NCI-H2029 treated with DMSO at 0.1 percent for 48 hours (cell line): ENCODE measurements at regions not wholly inside any gene's neighbourhood (a gene's known extent, or its start where the extent isn't known, plus 50 kb on each side); places are given as distances from the start of the nearest gene placed in this dataset.

ENCODE experiments used
- DNase-seq: peaks from one replicate; lab custom pipeline; 2025; lab: John Stamatoyannopoulos, UW

- no peak for DNase-seq
Measured at GRCh38 chr11:92276773-92277172, 52.2 kb downstream of the FAT3 start.

GRCh38 chr11:92277871-92278270 lies 53.3 kb downstream of the FAT3 start:
- DNase-seq: no peak

DNA sequence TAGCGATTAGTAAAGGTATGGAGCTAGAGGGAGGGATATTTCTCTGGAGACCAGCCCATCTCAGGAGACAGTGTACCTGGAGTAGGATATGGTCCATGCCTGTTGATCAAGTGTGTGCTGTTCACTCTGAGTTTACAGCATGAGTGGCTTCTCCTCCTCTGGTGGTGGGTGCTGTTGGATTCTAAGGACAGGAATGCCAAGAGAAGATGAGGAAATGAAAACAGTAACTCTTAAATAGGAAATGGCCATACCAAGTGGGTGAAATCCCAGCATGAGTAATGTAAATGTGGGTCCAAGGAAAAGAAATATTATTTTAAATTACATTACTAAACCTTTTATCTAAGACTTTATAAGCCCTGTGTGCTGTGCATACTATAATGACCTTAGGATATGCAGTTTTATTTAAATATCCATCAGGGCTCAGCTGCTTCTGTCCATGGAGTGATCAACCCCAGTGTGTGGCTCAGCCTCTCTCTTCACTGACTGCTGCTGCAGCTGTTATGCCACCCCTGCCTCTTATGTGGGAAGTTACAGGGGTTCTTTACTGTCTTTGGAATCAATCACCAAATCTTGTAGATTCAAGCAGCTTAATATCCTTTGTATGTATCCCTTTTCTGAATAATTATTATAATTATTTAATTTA lies 54.3 kb downstream of the FAT3 start:
- no peak for DNase-seq

DNA sequence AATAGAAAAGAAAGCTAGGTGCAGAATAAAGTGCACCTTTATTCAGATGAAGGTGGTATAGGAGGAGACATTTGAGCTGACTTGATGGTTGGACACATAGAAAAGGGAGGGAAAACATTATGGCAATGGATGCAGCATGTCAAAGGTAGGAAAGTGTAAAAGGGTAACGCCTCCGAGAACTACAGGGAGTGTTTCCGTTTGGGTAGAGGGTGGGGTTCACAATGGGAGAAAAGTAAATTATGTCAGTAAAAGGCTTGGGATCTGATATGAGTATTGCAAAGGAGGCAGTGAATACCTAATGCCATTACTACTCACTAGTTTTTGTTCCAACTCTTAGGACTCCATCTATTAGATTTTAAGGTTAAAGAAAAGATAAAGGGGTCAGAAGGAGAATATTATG lies 59.5 kb downstream of the FAT3 start:
- no peak for DNase-seq

- DNase-seq: no peak
Measured at GRCh38 chr11:92284558-92284957, 59.9 kb downstream of the FAT3 start.

GRCh38 chr11:92285776-92286175 lies 61.2 kb downstream of the FAT3 start:
- no peak for DNase-seq

- DNase-seq: no peak
Measured at GRCh38 chr11:92286709-92287108, 62.1 kb downstream of the FAT3 start.

GRCh38 chr11:92295175-92296137 lies 70.8 kb downstream of the FAT3 start:
- no peak for DNase-seq

GRCh38 chr11:92296138-92296515 lies 71.5 kb downstream of the FAT3 start:
- no peak for DNase-seq

DNA sequence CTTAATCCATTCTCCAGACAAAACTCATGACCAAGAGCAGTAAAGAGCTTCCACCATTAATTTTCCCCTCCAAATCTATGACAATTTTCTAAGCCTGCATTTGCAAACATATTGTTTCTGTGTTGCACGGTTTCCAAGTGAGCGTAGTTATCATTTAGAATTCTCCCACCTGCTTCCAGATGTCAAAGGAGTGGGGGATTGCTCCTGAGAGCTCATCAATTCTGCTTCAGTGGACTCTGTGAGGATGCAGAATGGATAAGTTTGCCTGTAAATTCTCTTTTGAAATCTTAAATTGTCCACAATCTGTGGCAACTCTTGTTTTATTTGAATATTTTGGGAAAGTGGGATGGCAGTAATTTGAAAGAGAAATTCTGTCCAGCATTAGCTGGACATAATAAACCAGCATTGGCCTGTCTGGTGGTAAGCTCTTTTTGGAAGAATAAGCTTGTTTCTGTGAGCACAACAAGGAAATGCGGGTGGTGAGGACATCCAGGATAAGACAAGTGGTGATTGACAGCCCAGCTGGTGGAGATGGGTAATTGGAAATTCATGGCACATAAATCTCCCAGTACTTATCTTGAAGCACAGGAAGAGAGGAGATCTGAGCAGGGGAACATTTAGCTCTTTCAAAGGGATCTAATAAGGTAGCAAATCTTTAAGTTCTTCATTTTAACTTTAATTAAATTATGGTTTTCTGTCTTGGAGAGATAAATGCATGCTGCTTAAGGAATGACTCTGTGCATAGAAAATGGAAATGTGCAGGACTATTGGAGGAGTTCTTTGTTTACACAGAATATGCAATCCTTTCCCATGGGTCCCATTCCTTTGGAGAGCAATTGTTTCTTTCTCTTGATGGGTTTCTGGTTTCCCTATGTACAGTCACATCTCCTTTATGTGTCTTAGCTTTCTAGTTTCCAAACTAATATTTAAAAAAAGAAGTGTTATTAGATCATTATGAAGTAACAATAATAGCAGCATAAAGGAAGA lies 73.2 kb downstream of the FAT3 start:
- no peak for DNase-seq

GRCh38 chr11:92300876-92301275 lies 76.3 kb downstream of the FAT3 start:
- DNase-seq: no peak

DNA sequence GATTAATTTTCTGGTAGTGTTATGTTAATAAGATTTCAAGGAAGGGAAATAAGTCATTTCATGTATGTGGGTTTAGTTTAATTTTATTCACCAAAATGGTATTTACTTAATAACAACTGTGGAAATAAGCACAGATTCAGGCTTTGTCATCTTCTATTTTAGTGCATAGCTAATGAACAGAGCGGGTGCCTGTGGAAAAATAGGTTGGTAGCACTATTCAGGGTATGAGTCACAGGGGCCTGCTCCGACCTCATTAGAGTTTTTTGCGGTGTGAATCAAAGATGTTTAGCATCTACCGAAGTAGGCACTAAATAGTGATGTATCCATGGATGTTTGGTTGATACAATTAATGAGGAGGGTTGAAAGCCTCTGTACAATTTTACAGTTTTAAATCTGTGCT lies 78.2 kb downstream of the FAT3 start:
- DNase-seq: no peak

DNA sequence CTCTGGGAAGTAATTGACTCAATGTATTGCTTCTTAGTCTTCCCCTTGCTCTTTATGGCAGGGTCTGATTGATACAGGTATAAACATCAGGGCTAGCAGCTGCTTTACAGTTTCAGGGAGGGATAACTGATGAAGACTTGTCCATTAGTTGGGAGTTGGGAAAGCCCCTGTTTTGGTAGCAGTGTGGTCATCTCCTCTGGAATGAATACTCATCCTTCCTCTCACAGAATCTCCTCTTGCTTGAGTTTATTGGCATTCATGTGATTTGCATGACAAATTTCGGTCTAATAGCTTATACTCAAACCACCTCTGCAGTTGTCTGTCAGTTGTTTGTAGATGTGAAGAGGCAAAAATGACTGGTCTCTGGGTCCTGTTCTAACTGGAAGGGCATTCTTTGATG lies 79.7 kb downstream of the FAT3 start:
- no peak for DNase-seq

DNA sequence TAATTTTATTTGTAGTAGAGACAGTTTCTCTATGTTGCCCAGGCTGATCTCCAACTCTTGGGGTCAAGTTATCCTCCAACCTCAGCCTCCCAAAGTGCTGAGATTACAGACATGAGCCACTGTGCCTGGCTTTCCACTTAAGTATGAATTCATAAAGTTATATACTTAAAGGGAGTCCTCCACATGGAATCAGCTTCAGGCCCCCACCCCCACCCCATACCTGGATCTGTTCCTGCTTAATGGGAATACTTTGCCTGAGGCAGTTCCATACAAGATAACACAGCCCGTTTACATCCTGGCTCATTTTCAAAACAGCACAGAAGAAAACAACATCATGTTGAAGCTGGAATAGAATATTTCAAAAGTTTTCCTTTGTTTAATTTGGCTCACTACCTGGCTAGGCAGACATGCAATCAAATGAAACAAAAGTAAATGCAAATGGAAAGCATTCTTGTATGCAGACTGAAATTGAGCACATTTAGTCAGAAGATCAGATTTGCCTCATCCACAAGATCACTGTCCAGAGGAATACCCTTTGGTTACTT lies 82.4 kb downstream of the FAT3 start:
- no peak for DNase-seq

DNA sequence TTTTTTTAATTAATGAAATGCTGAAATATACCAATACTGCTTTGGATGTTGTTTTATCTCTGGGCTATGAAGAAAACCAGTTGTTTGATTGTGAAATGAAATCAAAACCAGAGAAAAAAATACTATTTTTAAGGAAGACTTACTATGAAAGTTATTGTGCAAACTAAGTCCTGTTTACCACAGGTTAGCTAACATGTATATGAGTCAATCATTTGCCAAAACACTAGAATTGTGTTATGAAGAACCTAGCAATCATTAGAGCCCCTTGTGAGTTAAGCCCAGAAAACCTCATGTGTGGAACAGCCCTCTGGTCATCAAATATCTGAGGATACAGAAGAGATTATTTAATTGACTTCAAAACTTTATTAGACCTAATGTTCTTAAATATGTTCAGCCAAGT lies 83.7 kb downstream of the FAT3 start:
- DNase-seq: no peak

DNA sequence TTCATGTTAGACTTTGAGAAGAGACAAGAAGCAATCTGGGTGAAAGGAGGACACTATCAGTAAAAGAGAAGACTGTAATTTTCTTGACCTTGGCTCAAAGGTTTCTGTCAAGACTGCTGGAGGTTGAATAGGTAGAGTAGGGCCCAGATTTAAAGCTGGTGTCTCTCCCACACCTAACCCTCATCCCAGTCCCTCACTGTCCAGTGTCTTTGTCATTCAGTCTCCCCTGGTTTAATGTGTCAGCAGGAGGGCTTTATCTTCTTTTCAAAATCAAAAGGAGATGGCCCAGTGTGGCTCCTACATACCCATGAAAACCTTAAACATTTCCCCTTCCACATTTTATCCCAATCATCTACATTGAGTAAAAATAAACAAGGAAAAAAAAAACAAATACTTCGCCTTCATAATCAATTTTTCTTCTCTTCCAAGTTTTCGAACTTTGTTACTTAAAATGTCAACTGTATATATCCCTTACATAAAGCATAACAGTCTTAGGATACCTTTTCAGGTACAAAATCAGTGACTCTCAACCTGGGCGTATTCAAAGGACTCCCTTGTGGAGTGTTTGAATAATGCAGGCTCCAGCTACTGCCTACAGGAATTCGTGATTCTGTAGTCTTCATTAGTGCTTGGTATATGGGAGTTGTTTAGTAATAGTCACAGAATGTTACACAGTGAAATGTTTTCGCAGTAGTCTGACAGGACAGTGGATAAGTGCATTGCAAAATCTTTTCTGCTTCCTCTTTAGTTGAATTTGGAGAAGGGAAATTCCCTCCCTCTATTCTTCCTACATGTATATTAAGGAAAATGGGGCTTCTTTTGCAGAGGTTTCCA lies 87.2 kb downstream of the FAT3 start:
- DNase-seq: no peak

- DNase-seq: no peak
Measured at GRCh38 chr11:92313784-92314183, 89.2 kb downstream of the FAT3 start.

GRCh38 chr11:92314499-92314898 lies 89.9 kb downstream of the FAT3 start:
- DNase-seq: no peak

GRCh38 chr11:92316106-92316809 lies 91.6 kb downstream of the FAT3 start:
- no peak for DNase-seq

GRCh38 chr11:92317222-92317621 lies 92.6 kb downstream of the FAT3 start:
- no peak for DNase-seq
